ENCODE measurements at regions not wholly inside any gene's neighbourhood (a gene's known extent, or its start where the extent isn't known, plus 50 kb on each side); places are given as distances from the start of the nearest gene placed in this dataset.

GRCh38 chr2:240195316-240195861 lies 54.9 kb upstream of the OTOS start:
- H3K27ac ChIP-seq (ENCODE audit: low read depth, low read length): no peak overlapping the region
- CTCF ChIA-PET (ENCODE audit: partially characterized antibody): interaction anchor here (1.3 kb wide), 1 partner anchor 26 kb away, joined by 3 read pairs; no protein-coding TSS in a partner anchor
- H2AK5ac ChIP-seq (ENCODE audit: low read depth, low read length): no peak overlapping the region
- POLR2A ChIA-PET (ENCODE audit: partially characterized antibody): no interaction called here
- H3K36me3 ChIP-seq (ENCODE audit: control insufficient read depth in 2 of 4, insufficient read depth in 4 of 4, low read length in 3 of 4): no peaks in the 10 kb centered on the region; a peak in 1 of 8 replicates
- no peak overlapping the region for H3K9ac ChIP-seq (replicated peaks in 1 of 4; ENCODE audit: extremely low read depth in 1 of 4, low read depth in 3 of 4, low read length in 3 of 4)
- WGBS, 2 experiments (ENCODE audit: extremely low coverage in 1 of 2, insufficient coverage in 1 of 2, insufficient read length in 1 of 2, insufficient replicate concordance in 2 of 2, low coverage in 1 of 2, low lambda C conversion rate in 2 of 2, missing lambda C conversion rate in 1 of 2): 87% methylated on average over 10 of the region's 10 CpGs; no CpG with 5 or more reads in 1 of the 2 experiments
- H3K79me1 ChIP-seq (ENCODE audit: low read depth, low read length): no peaks in the 10 kb centered on the region
- H3K14ac ChIP-seq (ENCODE audit: insufficient read length): no peak overlapping the region
- H2BK120ac ChIP-seq (replicated peaks; ENCODE audit: low read depth, low read length): no peak overlapping the region
- H4K8ac ChIP-seq (ENCODE audit: extremely low read depth, insufficient read depth, low read length): no peak overlapping the region
- H3K4me3 ChIP-seq (ENCODE audit: extremely low read depth in 1 of 4, insufficient read depth in 2 of 4, low read depth in 3 of 4, low read length in 4 of 4): no peak overlapping the region
- no peak overlapping the region for H2BK15ac ChIP-seq (ENCODE audit: low read length)
- no peak overlapping the region for H4K91ac ChIP-seq (replicated peaks; ENCODE audit: insufficient read length, low read length)
- no peak overlapping the region for H4K5ac ChIP-seq (ENCODE audit: insufficient read length, low read depth, low read length)
- no peak overlapping the region for H3K4ac ChIP-seq (replicated peaks; ENCODE audit: insufficient read length, low read depth, low read length)
- H3K4me2 ChIP-seq (ENCODE audit: insufficient read depth in 1 of 2, low read depth in 2 of 2, low read length in 2 of 2): no peak overlapping the region
- no peaks in the 10 kb centered on the region for H3K79me2 ChIP-seq (ENCODE audit: control insufficient read depth in 1 of 2, insufficient read depth in 2 of 2, low read length in 2 of 2)
- H3K4me1 ChIP-seq (replicated peaks in 1 of 4; ENCODE audit: control insufficient read depth in 3 of 4, insufficient read depth in 4 of 4, low read length in 3 of 4): peaks cover 0 to 6% (median 0%) of the 10 kb centered on the region in 4 experiments; a peak in 1 of 7 replicates
- FAIRE-seq (no peak), DNase-seq (ENCODE audit: low read depth in 1 of 2, low spot score in 2 of 2) (no peak)
- peaks cover 0 to 3% of the 10 kb centered on the region in 2 experiments; a peak in 1 of 4 replicates for H3K9me3 ChIP-seq (ENCODE audit: insufficient read depth in 2 of 2, low read depth in 1 of 2, low read length in 1 of 2)
- no peak overlapping the region for H3K56ac ChIP-seq (replicated peaks; ENCODE audit: insufficient read length, low read depth, low read length)
- H3K23ac ChIP-seq (ENCODE audit: insufficient read length): no peak overlapping the region
- H3K27me3 ChIP-seq (replicated peaks in 1 of 4; ENCODE audit: control insufficient read depth in 3 of 4, extremely low read depth in 1 of 4, insufficient read depth in 3 of 4, low read length in 3 of 4): no peaks in the 10 kb centered on the region
- no peaks in the 10 kb centered on the region for H4K20me1 ChIP-seq (replicated peaks in 1 of 2; ENCODE audit: control insufficient read depth in 1 of 2, insufficient read depth in 2 of 2, low read length in 2 of 2)
- H3K18ac ChIP-seq (ENCODE audit: extremely low read depth, low read length): no peak overlapping the region
- H2BK12ac ChIP-seq (ENCODE audit: low read depth, low read length): no peak overlapping the region
- H2AFZ ChIP-seq (ENCODE audit: low read length): no peak overlapping the region
- no peak overlapping the region for H2BK5ac ChIP-seq (ENCODE audit: low read depth, low read length)
- peaks cover 8% of the 10 kb centered on the region; the same call in 1 of the 2 replicates for H3K23me2 ChIP-seq (ENCODE audit: low read depth, low read length)
- H2BK20ac ChIP-seq (ENCODE audit: low read length): no peak overlapping the region
- TF ChIP-seq SP2 (IDR thresholded peaks at IDR 0.05; ENCODE audit: low read length): no peak
- TF ChIP-seq MAFK (IDR thresholded peaks at IDR 0.05; ENCODE audit: low read depth, low read length): no peak
- no peak for TF ChIP-seq RNF2 (IDR thresholded peaks at IDR 0.05; ENCODE audit: borderline replicate concordance, low read depth, low read length, missing control alignments, poor library complexity, severe bottlenecking)
- TF ChIP-seq KDM4A (IDR thresholded peaks at IDR 0.05; ENCODE audit: low read depth, low read length, severe bottlenecking): no peak
- TF ChIP-seq RXRA (IDR thresholded peaks at IDR 0.05; ENCODE audit: insufficient read depth, low read depth, low read length): no peak
- no peak for TF ChIP-seq KDM1A (IDR thresholded peaks at IDR 0.05; ENCODE audit: borderline replicate concordance, low read length)
- no peak for TF ChIP-seq RAD21 (IDR thresholded peaks at IDR 0.05 in 1 of 2, conservative IDR thresholded peaks at IDR 0.05 in 1 of 2; ENCODE audit: low read depth in 2 of 2, low read length in 2 of 2)
- no peak for TF ChIP-seq ASH2L (IDR thresholded peaks at IDR 0.05; ENCODE audit: low read length)
- no peak for TF ChIP-seq YY1 (IDR thresholded peaks at IDR 0.05; ENCODE audit: low read depth, low read length)
- no peak for TF ChIP-seq CBX8 (IDR thresholded peaks at IDR 0.05; ENCODE audit: borderline replicate concordance, low read depth, low read length)
- TF ChIP-seq NRF1 (IDR thresholded peaks at IDR 0.05; ENCODE audit: low read depth, low read length): no peak
- TF ChIP-seq E2F6 (IDR thresholded peaks at IDR 0.05): no peak
- no peak for TF ChIP-seq SRF (IDR thresholded peaks at IDR 0.05; ENCODE audit: low read depth, low read length)

All from H1 (cell line).